ENCODE measurements at regions not wholly inside any gene's neighbourhood (a gene's known extent, or its start where the extent isn't known, plus 50 kb on each side); places are given as distances from the start of the nearest gene placed in this dataset.
"Not testable (repeated sequence)": the region's sequence is repeated elsewhere in the genome, so short reads cannot be mapped to it uniquely, and the experiment has no call there.

DNA sequence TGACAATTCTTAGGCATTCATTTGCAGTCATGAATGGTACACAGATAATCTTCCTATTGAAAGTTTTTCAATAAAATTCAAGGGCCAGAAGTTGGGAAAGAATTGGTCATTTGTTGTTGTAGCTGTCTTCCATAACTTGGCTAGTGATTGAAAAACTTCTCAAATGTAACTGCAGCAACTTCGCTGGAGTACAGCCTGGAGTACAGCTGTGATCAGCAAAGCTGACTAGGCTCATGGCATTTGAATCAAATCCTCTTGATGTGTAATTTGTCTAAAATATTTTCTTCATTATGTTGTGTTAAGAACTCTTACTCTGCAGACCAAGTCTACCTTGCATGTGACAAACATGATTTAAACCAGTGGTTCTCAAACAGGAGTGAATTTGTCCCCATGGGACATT is 226.5 kb upstream of the STEAP1 start:
- DNase-seq: no peak

DNA sequence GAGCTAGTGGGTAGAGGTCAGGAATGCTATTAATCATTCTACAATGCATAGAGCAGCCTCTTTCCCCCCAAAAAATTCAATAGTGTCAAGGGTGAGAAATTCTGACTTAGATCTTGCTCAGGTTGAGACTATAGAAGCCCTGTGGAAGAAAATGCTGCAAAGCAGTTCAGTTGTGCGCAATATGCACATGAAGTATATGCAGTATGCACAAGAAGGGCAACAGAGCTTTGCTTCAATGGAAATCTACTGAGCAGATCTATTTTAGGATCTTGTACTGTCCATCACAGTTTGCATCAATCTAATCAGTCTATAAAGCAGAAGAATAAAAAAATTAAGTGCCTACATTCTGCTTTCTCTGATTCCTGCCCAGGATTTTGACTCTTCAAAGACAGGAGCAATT is 225.8 kb upstream of the STEAP1 start:
- DNase-seq: no peak

DNA sequence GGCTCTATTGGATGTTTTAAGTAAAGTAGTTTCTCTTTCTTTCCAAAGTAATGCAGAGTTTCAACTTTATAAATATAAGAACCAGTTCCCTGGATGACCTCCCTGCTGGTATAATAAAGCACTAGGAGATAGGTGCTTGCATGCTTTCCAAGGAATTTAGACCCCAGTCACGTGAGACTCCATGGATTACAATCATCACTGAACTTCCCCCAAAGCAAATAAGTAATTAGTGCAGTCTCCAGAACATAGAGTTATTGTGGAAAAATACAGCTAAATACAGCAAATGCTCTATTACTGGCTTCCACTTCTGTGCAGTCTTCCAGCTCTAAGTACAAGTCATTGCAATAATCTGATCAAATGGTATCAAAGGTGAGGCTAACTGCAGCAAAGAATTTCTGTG is 220.2 kb upstream of the STEAP1 start:
- no peak for DNase-seq

DNA sequence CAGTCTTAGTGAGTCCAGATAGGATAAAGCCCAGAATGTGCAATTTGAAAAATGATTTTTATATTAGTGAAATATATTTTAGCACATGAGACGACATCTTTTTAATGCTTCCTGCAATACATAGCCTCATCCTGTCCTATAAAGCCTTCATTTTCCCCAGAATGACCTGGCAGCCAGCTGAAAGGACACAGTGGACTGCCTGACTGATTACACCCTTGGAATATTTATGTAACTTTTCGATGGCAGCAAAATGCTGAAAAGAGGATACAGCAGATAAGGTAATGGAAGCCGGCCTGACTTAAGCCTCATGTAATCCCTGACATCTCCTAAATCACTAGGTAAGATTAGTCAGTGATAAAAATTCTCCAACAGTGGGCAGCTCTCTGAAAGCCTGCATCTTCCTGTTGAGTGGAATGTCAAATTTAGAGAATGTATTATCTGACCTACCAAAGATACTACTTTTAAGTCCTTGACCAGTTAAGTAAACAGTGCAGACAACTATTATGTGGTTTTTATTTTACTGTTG is 210.7 kb upstream of the STEAP1 start:
- no peak for DNase-seq

DNA sequence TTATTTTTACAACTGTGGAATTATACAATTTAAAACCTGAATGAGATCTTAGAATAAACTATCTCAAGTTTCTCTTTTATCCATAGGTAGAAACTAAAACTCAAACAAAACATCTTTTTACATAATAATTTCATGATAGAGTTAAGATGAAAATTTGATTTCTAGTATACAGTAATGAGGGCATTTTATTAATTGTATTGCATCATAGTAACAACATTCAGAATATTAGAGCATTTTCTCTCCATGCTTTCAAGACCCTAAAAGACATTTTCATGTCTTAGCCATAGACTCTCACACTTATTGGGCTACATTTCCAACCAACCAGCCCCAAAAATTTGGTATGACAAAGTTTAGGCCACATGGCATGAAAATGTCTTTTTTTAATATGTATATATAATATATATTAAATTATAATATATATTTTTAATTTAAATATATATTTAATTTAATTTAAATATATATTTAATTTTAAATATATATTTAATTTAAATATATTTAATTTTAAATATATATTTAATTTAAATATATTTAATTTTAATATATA is 195.7 kb upstream of the STEAP1 start:
- DNase-seq: no peak

DNA sequence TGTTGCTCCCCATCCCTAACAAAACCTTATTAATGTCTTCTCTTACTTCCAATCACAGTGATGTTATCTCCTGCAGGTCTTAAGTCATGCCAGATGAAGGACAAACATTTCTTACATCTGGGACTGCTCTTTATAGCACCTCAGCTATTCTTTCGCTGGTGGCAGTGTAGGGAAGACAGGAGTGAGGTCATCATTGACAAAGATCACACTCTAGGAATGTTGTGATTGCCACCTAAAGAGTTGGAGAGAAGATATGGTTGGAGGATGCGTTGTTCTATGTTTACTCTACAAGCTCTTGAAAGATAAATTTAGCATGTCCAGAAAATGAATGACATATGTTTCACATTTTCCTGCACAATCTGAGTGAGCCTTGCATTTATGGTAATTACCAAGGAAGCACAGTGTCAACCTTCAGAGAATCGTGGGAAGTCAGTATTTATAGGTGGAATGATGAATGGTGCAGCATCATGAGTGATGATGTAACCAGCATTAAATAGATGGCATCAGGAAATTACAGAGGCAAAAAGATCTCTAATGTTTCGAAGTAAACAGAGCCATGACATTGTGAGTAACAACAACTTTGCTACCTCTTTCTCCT is 188.1 kb upstream of the STEAP1 start:
- DNase-seq: no peak

DNA sequence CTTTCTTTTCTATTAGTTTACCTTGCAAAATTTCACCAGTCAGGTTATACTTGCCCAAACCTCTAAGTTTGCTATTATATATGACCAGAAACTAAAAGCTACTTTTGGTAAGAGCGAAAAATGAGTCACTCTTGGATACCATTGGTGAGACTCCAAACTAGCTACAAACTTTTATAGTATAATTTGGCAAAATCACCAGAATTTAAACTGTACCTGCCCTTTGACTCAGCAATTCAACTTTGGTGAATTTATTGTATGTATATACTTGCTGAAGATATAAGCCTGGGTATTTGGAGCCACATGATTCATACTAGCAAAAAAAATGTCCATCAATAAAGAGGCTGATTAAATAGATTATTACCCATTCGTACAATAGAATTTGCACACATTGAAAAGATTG is 178.7 kb upstream of the STEAP1 start:
- DNase-seq: no peak

DNA sequence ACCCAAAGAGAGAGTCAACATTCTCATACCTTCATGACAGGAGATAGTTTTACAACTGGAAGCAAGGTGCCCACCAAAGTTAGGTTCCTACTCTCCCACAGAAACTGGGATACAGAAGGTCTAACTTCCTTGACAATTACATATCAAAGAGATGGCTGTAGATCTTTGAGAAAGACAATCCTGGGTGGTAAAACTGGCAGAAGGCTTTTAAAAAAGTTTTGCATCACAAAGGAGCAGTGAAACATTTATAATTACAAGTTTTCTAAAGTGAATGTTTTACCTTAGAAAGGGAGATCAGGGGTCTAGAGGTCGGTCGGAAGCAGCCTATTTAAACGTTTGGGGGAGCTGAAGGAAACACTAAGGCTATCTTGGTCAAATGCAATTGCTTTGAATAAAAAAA is 166.6 kb upstream of the STEAP1 start:
- no peak for DNase-seq

DNA sequence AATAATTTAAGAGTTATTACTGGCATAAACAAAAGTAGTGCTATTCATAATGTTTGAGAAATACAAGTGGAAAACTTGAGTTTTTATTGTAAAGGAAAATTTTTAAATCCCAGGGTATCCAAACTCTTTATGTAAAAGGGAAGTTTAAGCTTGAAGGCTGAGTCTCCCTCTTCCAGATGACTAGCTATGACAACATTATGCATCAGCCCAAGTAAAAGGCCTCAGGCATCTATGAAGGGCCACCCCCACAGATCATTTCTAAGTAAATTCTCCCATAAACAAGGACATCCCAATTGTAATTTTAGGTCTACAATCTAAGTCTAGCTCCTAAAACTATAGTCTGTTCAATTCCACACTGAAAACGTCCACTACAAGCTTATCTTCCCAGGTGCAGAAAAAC is 166.2 kb upstream of the STEAP1 start:
- no peak for DNase-seq

DNA sequence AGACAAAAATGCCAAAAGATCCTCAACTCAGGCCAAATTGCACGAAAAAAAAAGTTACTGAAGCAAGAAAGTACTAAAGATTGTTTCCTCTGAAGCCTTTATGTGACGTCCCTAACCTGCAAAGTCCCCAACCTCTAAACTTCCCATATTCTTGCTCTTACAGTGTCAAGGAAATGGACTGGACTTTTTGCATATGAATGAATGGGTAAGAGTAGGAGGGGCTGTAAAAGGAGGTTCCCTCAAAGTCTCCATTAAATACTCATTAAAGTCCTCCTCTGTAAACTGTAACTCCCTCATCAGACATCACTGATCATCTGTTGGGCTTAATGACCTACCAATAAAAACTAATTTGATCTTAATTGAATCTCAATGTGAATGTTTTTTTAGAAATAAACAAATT is 164.8 kb upstream of the STEAP1 start:
- no peak for DNase-seq

DNA sequence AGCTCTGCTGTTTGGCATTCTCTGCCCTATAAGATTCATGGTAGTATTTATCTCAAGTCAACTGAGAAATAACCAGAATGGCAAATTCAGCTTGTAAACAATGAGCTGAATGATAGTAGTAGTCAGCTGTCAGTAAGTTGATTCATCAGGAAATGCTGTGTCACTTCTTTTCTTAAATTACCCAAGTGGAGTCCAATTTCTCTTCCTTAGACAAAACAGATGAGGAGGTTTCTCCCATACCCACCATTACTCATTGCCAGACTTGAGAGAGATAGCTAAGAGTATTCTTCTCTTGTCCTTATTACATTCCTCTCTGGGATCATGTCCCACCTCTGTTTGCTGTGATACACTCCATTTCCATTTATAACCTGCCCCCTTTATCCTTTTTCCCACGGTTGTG is 159.8 kb upstream of the STEAP1 start:
- no peak for DNase-seq

DNA sequence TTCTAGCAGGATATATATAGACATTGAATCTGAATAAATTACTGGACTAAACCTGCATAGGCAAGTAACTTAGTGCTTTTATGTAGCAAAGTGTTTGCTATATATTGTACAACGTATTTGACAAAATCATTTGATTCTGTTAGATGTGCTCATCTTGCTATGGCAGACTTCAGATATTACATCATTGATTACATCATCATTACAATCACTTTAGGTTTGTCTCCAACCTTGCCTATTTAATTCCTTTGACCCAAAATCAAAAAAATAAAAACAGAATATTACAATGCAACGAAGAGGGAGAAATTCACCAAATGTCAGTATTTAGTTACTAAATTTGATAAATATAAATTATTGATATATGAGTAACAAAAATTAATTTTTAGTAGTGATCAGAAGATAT is 155.7 kb upstream of the STEAP1 start:
- DNase-seq: no peak

DNA sequence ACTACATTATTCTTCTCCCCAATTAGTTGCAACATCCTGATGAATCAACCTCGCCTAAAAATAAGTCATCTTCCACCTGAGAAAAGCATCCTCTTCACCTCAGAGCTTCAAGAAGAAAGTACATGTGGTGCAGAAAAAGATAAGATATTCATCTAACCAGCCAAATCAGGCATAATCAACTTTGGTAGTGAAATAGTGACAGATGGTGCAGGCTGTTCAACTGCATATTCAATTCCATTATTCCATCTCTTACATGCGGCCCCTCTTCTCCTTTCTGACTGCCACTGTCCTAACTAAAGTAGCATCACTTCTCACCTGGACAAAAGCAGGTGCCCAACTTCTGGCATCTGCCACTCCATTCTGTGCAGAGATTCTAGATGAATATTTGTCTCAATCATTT is 148.4 kb upstream of the STEAP1 start:
- DNase-seq: no peak

DNA sequence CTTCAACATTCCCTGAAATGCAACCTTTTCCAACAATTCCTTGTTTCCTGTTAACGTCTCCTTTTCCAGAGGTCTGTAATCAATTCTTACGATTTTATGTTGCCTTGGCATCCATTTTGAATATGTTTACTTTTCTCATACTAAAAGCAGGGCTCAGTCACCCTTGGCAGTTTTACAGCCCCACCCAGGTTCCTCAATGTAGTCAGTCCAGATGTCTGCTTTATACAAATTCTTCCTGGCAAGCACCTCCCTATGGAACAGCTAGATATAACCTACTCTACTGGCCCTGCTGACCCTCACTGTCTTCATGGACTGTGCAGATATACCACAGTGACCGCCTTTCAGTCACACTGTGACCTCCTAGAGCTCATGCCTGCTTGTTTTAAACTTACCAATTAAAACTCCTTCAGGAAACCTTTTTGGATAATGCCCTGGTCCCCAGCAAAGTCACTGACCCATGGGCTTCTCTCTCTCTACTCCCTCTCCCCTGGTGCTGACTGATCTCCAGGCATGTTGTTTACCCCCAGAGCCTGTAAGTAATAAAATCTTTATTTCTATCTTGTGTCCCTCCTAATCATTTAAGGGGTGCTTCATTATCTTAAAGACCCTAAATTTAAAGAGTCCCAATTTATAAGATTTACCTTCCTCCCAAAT is 147.1 kb upstream of the STEAP1 start:
- DNase-seq: no peak

DNA sequence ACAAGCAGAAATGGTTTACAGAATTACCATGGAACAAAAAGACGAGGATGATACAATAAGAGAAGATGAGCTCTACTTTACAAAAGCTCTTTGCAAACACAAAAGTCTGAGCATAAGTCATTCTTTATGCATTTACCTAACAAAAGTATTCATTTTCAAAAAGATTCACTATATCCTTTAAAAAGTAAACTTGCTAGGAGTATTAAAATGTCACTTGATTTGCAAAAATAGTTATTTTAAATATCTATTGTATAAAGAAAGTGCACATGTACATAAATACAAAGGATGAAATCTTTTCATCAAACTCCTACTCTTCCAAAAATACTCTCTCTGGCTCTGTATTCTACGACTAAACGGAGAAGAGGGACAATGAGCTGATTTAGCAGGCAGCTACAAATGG is 146.4 kb upstream of the STEAP1 start:
- DNase-seq: no peak

DNA sequence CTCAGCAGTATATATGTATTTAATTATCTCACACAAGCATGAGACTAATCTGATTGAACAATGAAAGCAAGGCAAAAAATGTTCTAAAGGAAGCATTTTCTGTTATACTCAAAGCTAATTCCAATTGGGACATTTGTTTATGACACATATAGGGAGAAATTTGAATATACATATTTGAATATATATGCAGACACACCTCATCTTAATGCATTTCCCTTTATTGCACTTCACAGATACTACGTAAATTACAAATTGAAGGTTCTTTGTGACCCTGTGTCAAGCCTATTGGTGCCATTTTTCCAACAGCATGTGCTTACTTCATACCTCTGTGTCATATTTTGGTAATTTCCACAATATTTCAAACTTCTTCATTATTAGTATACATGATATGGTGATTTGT is 132.1 kb upstream of the STEAP1 start:
- no peak for DNase-seq

DNA sequence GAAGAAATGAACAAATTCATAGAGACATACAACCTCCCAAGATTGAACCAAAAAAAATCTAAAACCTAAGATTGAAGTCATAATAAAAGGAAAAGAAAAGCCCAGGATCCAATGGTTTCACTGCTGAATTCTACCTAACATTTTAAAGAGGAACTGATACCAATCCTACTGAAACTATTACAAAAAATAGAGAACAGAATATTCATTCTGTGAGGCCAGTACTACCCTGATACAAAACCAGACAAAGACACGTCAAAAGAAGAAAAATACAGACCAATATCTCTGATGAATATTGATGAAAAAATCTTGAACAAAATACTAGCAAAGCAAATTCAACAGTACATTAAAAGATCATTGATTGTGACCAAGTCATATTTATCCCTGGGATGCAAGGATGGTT is 128.5 kb upstream of the STEAP1 start:
- DNase-seq: no peak

DNA sequence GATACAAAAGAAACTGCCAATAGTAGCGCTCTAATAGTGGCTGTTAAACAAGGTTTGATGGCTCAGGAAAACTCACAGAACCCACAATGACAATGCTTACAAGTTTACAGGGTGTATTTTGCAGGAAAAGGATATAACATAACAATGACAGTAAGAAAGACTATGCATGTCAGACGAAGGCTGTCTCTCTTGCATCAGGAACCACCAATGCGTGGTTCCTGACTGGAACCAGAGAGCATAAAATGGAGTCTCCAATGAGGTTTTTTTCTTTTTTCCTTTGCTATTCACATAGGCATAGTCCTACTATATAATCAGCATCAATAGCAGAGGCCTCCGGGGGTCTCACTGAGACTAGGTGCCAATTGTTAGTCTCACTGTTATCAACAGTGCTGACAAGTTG is 120.4 kb upstream of the STEAP1 start:
- no peak for DNase-seq

DNA sequence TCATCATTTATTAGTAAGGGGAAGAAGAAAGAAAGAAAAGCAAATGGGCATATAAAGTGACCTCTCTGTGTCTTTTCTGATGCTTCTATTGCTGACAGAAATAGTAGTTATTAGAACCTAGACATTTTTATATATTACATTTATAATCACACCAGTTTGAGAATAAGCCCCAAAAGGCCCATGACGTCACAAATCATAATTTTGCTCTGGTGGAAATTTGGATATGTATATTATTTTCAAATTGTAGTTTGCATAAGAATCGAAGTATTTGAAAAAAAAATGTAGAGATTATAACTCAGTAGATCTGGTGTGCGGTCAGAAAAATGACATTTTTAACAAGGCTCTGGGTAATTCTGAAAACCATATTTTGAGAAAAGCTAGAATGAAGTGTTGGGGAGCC is 101.2 kb upstream of the STEAP1 start:
- no peak for DNase-seq

DNA sequence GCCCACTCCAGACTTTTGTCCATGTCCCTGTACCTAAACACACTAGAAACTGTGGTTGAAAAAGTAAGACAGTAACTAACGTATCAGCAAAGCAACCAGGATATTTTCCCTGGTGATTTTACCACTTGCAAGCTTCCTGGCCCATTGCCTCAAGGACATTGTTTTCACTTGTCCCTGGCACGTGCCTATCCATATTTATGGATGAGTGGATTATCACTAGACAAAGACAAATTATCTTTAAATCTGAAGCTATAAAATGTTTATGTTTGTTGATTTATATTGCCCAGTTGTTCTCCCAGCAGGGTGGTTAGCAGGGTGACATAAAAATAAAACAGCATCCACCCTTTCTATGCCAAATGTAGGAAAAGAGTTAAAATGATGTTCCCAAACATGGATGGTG is 93.2 kb upstream of the STEAP1 start:
- no peak for DNase-seq

DNA sequence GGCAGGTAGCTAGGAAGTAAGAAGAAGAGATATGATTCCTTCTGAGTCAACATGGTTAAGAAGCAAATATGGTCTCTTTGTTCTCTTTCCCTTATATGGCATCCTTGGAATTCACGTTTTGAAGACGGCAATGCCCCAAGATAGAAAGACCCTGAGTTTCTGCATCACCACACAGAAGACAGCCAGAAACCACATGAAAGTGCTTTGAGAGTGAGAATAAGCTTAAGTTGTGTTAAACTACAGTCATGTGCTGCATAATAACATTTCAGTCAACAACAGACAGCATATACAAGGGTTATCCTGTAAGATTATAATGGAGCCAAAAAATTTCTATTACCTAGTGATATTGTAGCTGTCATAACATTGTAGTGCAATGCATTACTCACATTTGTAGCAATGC is 89.9 kb upstream of the STEAP1 start:
- DNase-seq: no peak

DNA sequence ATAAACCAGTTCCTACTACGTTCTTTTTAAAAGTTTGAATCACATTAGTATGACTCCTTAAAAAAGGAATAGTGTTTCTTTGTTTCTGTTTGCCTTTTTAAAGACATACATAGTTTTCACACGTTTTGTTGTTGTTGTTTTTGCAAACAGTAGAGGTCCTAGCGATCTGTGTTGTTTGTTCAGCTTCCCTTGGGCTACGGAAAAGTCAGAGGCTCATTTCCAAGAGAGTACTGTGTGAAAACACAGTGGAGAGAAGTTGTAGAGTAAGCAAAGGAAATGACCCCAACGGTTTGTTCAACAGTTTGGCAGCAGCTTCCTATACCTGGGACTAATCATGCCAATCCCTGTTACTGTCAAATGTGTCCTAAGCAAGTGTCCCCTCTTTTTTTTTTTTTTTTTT is 87.1 kb upstream of the STEAP1 start:
- DNase-seq: no peak

DNA sequence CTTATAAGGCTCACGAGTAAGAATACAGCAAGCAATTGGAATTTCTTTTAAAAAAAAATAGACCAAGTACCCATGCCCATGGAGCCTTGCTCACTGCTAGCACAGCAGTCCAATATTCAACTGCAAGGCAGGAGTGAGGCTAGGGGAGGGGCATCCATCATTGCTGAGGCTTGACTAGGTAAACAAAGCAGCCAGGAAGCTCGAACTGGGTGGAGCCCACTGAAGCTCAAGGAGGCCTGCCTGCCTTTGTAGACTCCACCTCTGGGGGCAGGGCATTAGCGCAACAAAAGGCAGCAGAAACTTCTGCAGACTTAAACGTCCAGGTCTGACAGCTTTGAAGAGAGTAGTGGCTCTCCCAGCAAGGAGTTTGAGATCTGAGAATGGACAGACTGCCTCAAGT is 84.0 kb upstream of the STEAP1 start:
- not testable (repeated sequence) for DNase-seq

DNA sequence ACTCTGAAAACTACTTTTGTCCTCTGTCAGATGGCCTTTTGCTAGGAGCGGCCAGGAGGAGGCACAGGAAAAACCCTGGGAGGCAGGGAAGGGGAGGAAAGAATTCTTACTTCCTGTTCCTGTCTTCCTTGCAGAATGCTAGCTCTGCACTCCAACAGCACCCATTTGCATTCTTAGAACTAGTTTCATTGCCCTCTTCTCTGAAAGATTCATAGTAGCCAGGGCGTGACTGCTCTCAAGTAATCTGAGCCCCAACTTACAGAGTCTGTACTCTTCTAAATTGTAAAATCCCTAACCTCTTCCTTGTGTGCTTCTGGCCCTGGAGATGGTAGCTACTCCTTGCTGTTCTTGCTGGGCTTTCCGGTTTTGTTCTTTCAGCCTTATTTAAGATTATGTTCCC is 75.3 kb upstream of the STEAP1 start:
- no peak for DNase-seq

Measured in skin of body (tissue), 1 donor.